ENCODE measurements at regions not wholly inside any gene's neighbourhood (a gene's known extent, or its start where the extent isn't known, plus 50 kb on each side); places are given as distances from the start of the nearest gene placed in this dataset.
A peak's percentile ranks its signal among the peaks of the same experiment; 100 is the strongest.

DNA sequence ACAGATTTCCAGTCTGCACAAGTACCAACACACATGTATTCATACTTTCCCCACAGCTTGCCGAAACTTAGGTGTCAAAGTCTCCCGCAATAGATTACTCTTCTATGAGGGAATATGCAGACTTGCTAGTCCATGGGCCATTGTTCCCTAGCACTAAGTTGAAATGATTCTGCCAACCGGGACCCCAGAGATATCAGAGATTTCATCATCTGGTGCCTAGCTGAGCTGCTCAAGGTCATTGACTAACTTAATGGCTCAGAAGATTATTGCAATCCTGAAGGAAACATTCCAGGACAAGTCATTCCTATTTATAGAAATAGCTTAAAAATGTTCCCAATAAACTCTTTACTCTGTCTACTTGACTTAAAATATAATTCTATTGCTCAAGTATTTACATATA is 202.6 kb downstream of the PIK3R1 start:
- TF ChIP-seq, protein P1, sequence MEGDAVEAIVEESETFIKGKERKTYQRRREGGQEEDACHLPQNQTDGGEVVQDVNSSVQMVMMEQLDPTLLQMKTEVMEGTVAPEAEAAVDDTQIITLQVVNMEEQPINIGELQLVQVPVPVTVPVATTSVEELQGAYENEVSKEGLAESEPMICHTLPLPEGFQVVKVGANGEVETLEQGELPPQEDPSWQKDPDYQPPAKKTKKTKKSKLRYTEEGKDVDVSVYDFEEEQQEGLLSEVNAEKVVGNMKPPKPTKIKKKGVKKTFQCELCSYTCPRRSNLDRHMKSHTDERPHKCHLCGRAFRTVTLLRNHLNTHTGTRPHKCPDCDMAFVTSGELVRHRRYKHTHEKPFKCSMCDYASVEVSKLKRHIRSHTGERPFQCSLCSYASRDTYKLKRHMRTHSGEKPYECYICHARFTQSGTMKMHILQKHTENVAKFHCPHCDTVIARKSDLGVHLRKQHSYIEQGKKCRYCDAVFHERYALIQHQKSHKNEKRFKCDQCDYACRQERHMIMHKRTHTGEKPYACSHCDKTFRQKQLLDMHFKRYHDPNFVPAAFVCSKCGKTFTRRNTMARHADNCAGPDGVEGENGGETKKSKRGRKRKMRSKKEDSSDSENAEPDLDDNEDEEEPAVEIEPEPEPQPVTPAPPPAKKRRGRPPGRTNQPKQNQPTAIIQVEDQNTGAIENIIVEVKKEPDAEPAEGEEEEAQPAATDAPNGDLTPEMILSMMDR (IDR thresholded peaks at IDR 0.05): no peak
- TF ChIP-seq ZFX (IDR thresholded peaks at IDR 0.05; ENCODE audit: borderline replicate concordance): no peak
- peak overlapping the region; percentile 75 for H3K27ac ChIP-seq

DNA sequence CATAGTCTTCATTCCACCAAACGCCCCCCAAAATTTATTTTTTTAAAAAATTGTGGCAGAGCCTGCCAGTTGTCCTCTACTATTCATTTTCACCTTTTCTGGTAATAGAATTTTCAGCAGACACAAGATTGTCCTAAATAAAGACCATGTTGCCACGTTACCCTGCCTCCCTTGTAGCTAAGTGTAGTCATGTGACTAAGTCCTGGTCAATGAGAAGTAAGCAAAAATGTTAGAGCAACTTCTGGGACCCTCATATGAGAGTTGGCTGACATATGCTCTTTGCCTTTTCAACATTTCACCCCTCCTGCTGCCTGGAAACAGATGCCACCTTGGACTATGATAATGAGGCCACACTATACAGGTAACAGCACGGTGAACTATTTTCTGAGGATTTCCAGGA is 203.1 kb downstream of the PIK3R1 start:
- TF ChIP-seq, protein P1 (IDR thresholded peaks at IDR 0.05): no peak
- no peak for TF ChIP-seq ZFX (IDR thresholded peaks at IDR 0.05; ENCODE audit: borderline replicate concordance)
- peak overlapping the region; percentile 75 for H3K27ac ChIP-seq

DNA sequence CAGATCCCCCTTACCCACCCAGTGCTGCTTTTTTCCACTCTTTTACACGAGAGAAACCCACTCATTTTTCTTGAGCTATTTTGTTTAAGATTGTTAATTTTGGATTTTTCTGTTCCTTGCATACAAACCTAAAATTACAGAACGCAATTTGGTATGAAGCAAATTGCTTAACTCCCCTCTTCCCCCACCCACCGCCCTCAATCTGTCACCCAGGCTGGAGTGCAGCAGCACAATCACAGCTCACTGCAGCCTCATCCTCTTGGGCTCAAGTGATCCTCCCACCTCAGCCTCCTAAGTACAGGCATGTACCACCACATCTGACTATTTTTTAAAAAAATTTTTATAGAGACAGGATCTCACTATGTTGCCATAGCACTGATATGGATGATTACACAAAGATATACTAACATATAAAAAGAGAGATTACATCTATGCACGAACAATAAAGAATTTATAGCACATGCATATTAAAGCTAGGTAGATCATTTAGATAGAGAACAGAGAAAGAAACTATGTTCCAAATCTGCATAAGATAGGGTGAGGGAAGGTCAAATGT is 203.6 kb downstream of the PIK3R1 start:
- no peak for TF ChIP-seq ZFX (IDR thresholded peaks at IDR 0.05; ENCODE audit: borderline replicate concordance)
- TF ChIP-seq, protein P1 (IDR thresholded peaks at IDR 0.05): no peak
- peak overlapping the region; percentile 75 for H3K27ac ChIP-seq

DNA sequence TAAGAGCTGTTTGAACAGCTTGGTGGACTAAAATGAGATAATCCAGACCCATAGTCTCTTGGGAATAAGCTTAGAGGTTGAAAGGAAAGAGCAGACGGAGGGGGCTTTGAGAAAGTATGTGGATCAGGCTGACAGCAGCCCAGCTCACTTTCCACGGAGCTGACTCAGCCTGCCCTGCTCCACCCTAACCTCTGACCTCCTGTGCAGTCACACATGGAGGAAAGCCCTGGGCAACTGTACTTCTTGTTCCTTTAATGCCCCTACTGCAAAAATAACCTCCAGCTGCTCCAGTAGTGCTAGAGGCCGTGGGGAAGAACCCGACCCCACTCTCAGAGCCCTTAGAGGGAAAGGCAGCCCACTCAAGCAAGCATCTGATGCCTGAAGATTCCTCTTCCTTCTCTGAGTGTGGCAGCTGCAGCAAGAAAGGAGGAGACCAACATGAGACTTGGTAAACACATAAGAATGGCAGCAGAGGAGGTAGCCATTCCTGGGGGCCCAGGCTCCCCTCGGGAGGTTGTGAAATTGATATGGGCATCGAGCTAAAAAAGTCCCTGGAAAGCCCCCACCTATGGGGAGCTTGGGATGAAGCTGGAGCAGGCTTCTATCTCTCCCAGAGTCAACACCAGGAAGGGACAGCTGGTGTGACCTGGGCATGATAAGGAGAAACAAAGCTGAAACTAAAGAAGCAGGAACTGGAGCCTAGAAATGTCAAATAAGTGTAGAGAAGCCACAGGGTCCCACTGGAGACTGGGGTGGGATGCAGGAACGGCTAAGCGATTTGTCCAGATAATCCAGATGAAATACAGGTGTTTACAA is 204.3 kb downstream of the PIK3R1 start:
- H3K27ac ChIP-seq: peak overlapping the region; percentile 75
- TF ChIP-seq ZFX (IDR thresholded peaks at IDR 0.05; ENCODE audit: borderline replicate concordance): no peak
- TF ChIP-seq, protein P1 (IDR thresholded peaks at IDR 0.05): no peak

DNA sequence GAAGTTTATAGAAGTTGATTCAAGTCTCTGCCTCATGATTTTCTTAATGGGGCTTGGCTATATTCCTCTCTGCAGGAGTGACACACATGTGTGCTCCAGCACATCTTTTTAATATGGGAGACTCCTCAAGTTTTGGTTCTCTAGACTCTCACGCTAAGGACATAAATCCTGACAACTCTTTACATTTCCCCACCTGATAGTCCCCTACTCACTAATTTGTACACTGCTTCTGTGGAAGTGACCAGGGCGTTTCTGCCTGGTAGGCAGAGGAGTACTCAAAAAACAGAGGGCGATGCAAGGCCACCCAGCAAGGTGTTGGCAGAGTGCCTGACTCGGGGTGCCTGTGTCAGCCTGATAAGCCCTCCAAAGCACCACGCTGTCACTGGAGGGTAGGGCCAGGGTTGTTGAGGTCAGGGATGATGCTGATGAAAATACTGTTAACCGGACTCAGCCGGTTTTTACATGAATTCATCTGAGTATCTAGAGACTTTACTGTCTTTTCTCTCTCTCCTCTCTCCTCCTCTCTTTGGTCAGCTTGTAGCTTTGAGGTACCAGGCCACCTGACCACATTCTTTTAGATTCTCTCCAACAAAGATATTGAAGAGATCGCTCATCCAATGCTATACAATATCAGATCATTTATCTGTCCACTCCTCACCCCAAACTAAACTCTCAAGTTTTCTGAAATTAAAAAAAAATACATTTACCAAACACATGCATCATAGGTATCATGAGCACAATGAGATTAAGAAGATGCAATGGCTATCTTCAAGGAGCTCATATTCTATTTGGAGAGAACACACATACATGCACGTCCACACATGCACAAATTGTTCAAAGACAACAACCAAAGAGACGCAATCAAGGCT is 205.2 kb downstream of the PIK3R1 start:
- peak overlapping the region; percentile 75 for H3K27ac ChIP-seq
- TF ChIP-seq, protein P1 (IDR thresholded peaks at IDR 0.05): no peak
- TF ChIP-seq ZFX (IDR thresholded peaks at IDR 0.05; ENCODE audit: borderline replicate concordance): no peak

DNA sequence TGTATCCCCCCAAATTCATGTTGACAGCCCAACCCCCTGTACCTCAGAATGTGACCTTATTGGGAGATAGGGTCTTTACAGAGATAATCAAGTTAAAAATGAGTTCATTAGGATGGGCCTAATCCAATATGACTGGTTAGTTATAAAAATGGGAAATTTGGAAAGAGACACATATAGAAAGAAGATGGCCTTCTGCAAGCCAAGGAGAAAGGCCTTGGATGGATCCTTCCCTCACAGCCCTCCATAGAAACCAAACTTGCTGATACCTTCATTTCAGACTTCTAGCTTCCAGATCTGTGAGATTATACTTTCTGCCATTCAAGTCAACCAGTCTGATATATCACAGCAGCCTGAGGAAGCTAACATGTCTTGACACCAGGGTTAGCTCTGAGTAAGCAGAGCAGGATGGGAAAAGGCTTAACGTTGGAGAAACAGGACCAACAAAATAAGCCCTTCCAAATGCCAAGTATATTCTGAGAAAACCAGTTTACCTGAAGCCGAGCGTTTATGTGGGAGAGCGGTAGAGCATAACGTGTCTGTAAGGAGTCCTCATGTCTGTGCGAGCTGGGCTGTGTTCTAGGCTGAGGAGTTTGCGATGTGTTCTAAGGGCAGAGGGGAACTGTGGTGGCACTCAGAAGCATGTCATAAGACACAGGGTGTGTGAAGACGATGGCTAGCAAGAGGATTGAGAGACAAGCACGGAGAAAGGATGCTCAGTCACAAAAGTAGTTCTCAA is 206.1 kb downstream of the PIK3R1 start:
- TF ChIP-seq ZFX (IDR thresholded peaks at IDR 0.05; ENCODE audit: borderline replicate concordance): no peak
- TF ChIP-seq, protein P1 (IDR thresholded peaks at IDR 0.05): no peak
- H3K27ac ChIP-seq: no peak overlapping the region
